Upper lobe of left lung (tissue), 6 donors: ENCODE measurements at regions not wholly inside any gene's neighbourhood (a gene's known extent, or its start where the extent isn't known, plus 50 kb on each side); places are given as distances from the start of the nearest gene placed in this dataset.

Source experiments
- ATAC-seq, 2 donors: fragments of 200-7000 bp; cut with Tn5 transposase; one replicate each; pipeline ENCODE4 v1.9.1; 2022; ENCODE audit warnings: mild to moderate bottlenecking in 2 of 2, moderate library complexity in 2 of 2; ENCODE audit not compliant: low FRiP score in 2 of 2
- DNase-seq, 2 donors: peaks; one replicate each; pipeline ENCODE4 v3.0.0-alpha.2; 2019 to 2020
- H3K27ac ChIP-seq, 4 donors: fragments of 200-600 bp; sonication (generic); one replicate each; pipeline ENCODE4 v1.5.1; 2016 to 2019
- H3K27me3 ChIP-seq, 4 donors: fragments of 200-600 bp; sonication (generic); one replicate each; pipeline ENCODE4 v1.5.1; 2017 to 2019
- H3K36me3 ChIP-seq, 4 donors: fragments of 200-600 bp; sonication (generic); one replicate each; pipeline ENCODE4 v1.5.1; 2016 to 2019
- H3K4me1 ChIP-seq, 4 donors: fragments of 200-600 bp; sonication (generic); one replicate each; pipeline ENCODE4 v1.5.1; 2018 to 2019
- H3K4me3 ChIP-seq, 4 donors: fragments of 200-600 bp; sonication (generic); one replicate each; pipeline ENCODE4 v1.5.1; 2017 to 2019; ENCODE audit warnings: mild to moderate bottlenecking in 2 of 4, moderate library complexity in 1 of 4
- H3K9me3 ChIP-seq, 4 donors: fragments of 200-600 bp; sonication (generic); one replicate each; pipeline ENCODE4 v1.5.1; 2018 to 2019
- EP300 ChIP-seq, 4 donors: sonication (generic); formaldehyde crosslinking; IDR thresholded peaks; one replicate each; pipeline ENCODE4 v1.5.1; 2017; ENCODE audit warnings: antibody characterized with exemption in 4 of 4, control low read depth in 2 of 4
- POLR2A ChIP-seq, 4 donors: fragments of 450-650 bp; IDR thresholded peaks; one replicate each; pipeline ENCODE4 v1.5.1; 2016 to 2017; ENCODE audit warnings: antibody characterized with exemption in 4 of 4, mild to moderate bottlenecking in 2 of 4
- POLR2AphosphoS5 ChIP-seq, 2 donors: sonication (generic); formaldehyde crosslinking; IDR thresholded peaks; one replicate each; pipeline ENCODE4 v1.5.1; 2017; ENCODE audit warnings: antibody characterized with exemption in 2 of 2
- WGBS, 2 donors: methylation state at CpG; one replicate each; pipeline ENCODE4 v1.1.5; 2017 to 2018; 5-methylcytosine and 5-hydroxymethylcytosine counted together
- TF ChIP-seq, protein P1 (sequence below), 6 experiments: fragments of 450-650 bp in 4 of 6; fragments of 200-600 bp in 2 of 6; sonication (generic) in 2 of 6; IDR thresholded peaks; one replicate each; pipeline ENCODE4 v1.5.1; 2016 to 2019; ENCODE audit warnings: antibody characterized with exemption in 6 of 6
- donor health status: DM: no; HTN: no; CAD: no; lungs with moderate emphysema.
- donor health status: DM: no; HTN: yes; CAD: no; lungs with severe emphysema.

GRCh38 chr7:46953008-46953407 is 628.9 kb downstream of the TNS3 start:
- Histone ChIP-seq H3K4me3 (no peak overlapping the region), H3K36me3 (no peaks in the 10 kb centered on the region), H3K4me1 (no peaks in the 10 kb centered on the region), H3K9me3 (no peaks in the 10 kb centered on the region), H3K27ac (no peak overlapping the region), H3K27me3 (no peaks in the 10 kb centered on the region)
- DNase-seq (no peak), ATAC-seq (no peak)
- WGBS, 2 donors = 81% methylated on average over 1 of the region's 1 CpG
- no peak for TF ChIP-seq POLR2A (IDR thresholded peaks at IDR 0.05)
- TF ChIP-seq, protein P1, sequence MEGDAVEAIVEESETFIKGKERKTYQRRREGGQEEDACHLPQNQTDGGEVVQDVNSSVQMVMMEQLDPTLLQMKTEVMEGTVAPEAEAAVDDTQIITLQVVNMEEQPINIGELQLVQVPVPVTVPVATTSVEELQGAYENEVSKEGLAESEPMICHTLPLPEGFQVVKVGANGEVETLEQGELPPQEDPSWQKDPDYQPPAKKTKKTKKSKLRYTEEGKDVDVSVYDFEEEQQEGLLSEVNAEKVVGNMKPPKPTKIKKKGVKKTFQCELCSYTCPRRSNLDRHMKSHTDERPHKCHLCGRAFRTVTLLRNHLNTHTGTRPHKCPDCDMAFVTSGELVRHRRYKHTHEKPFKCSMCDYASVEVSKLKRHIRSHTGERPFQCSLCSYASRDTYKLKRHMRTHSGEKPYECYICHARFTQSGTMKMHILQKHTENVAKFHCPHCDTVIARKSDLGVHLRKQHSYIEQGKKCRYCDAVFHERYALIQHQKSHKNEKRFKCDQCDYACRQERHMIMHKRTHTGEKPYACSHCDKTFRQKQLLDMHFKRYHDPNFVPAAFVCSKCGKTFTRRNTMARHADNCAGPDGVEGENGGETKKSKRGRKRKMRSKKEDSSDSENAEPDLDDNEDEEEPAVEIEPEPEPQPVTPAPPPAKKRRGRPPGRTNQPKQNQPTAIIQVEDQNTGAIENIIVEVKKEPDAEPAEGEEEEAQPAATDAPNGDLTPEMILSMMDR (IDR thresholded peaks at IDR 0.05) = no peak
- no peak for TF ChIP-seq POLR2AphosphoS5 (IDR thresholded peaks at IDR 0.05)
- no peak for TF ChIP-seq EP300 (IDR thresholded peaks at IDR 0.05)

- WGBS, 2 donors = 85 to 88% methylated on average over 4 of the region's 4 CpGs
- Histone ChIP-seq H3K4me1 (no peaks in the 10 kb centered on the region), H3K27ac (no peak overlapping the region), H3K27me3 (no peaks in the 10 kb centered on the region), H3K9me3 (no peaks in the 10 kb centered on the region), H3K36me3 (no peaks in the 10 kb centered on the region), H3K4me3 (no peak overlapping the region)
- ATAC-seq = no peak
- no peak for DNase-seq
- no peak for TF ChIP-seq POLR2AphosphoS5 (IDR thresholded peaks at IDR 0.05)
- TF ChIP-seq, protein P1 (IDR thresholded peaks at IDR 0.05) = no peak
Observed at GRCh38 chr7:46949270-46949931, 632.5 kb downstream of the TNS3 start.

- Histone ChIP-seq H3K4me1 (no peaks in the 10 kb centered on the region), H3K27ac (no peak overlapping the region), H3K4me3 (no peak overlapping the region), H3K9me3 (no peaks in the 10 kb centered on the region), H3K36me3 (no peaks in the 10 kb centered on the region), H3K27me3 (no peaks in the 10 kb centered on the region)
- TF ChIP-seq EP300 (IDR thresholded peaks at IDR 0.05) (no peak), POLR2AphosphoS5 (IDR thresholded peaks at IDR 0.05) (no peak), POLR2A (IDR thresholded peaks at IDR 0.05) (no peak)
- TF ChIP-seq, protein P1 (IDR thresholded peaks at IDR 0.05) = no peak
- WGBS, 2 donors = 57 to 63% methylated on average over 6 of the region's 6 CpGs
- DNase-seq (no peak), ATAC-seq (no peak)
Observed at GRCh38 chr7:46948716-46949115, 633.2 kb downstream of the TNS3 start.

- Histone ChIP-seq H3K9me3 (no peaks in the 10 kb centered on the region), H3K36me3 (no peaks in the 10 kb centered on the region), H3K27ac (no peak overlapping the region), H3K4me3 (no peak overlapping the region), H3K27me3 (no peaks in the 10 kb centered on the region), H3K4me1 (no peaks in the 10 kb centered on the region)
- DNase-seq (no peak), ATAC-seq (no peak)
- TF ChIP-seq EP300 (IDR thresholded peaks at IDR 0.05) (no peak), POLR2AphosphoS5 (IDR thresholded peaks at IDR 0.05) (no peak), POLR2A (IDR thresholded peaks at IDR 0.05) (no peak)
- TF ChIP-seq, protein P1 (IDR thresholded peaks at IDR 0.05) = no peak
Observed at GRCh38 chr7:46945328-46945727, 636.6 kb downstream of the TNS3 start.

DNA sequence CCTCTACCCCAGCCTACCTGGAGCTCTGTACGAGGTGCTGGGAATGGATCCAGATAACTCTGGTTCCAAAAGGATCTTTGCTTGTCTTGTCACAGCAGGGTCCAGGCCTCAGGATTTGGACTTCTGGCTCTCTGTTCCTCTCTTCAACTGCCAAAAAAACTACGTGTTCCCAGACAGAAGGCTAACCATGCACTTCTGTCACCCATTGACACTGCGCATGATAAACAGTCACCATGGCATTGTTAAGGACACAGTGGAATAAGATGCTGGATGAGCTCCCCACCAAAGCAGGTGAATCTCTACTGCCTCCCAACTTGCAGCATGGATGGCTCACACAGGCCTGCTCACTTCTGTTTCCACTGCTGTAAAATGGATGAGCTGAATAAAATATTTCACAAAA is 637.9 kb downstream of the TNS3 start:
- Histone ChIP-seq H3K36me3 (no peaks in the 10 kb centered on the region), H3K4me3 (no peak overlapping the region), H3K27ac (no peak overlapping the region), H3K27me3 (no peaks in the 10 kb centered on the region), H3K4me1 (no peaks in the 10 kb centered on the region), H3K9me3 (no peaks in the 10 kb centered on the region)
- DNase-seq (no peak), ATAC-seq (no peak)
- WGBS, 2 donors = 85 to 90% methylated on average over 3 of the region's 3 CpGs
- TF ChIP-seq, protein P1 (IDR thresholded peaks at IDR 0.05) = no peak
- TF ChIP-seq POLR2AphosphoS5 (IDR thresholded peaks at IDR 0.05) (no peak), EP300 (IDR thresholded peaks at IDR 0.05) (no peak), POLR2A (IDR thresholded peaks at IDR 0.05) (no peak)
